Smooth muscle cell (in vitro differentiated cells): ENCODE measurements at regions not wholly inside any gene's neighbourhood (a gene's known extent, or its start where the extent isn't known, plus 50 kb on each side); places are given as distances from the start of the nearest gene placed in this dataset.

Source experiments
- DNase-seq: peaks from one replicate; lab custom pipeline; 2025; ENCODE audit not compliant: unreplicated experiment; lab: John Stamatoyannopoulos, UW
- H2AFZ ChIP-seq: fragments of 200-600 bp; sonication (generic); 2 replicates; pipeline ENCODE4 v1.6.0; 2016; ENCODE audit warnings: antibody characterized with exemption, low read depth, mild to moderate bottlenecking
- H3F3A ChIP-seq: fragments of 200-600 bp; sonication (generic); 2 replicates; pipeline ENCODE4 v1.6.0; 2017; ENCODE audit warnings: antibody characterized with exemption, low read depth
- H3K27ac ChIP-seq: fragments of 200-600 bp; sonication (generic); 2 replicates; pipeline ENCODE4 v1.5.1; 2016; ENCODE audit warnings: low read depth, mild to moderate bottlenecking
- H3K27me3 ChIP-seq: fragments of 200-600 bp; sonication (generic); 2 replicates; pipeline ENCODE4 v1.6.1; 2016; ENCODE audit warnings: low read depth, mild to moderate bottlenecking
- H3K36me3 ChIP-seq: fragments of 200-600 bp; sonication (generic); 2 replicates; pipeline ENCODE4 v1.5.1; 2016; ENCODE audit warnings: low read depth
- H3K4me1 ChIP-seq: fragments of 200-600 bp; sonication (generic); 2 replicates; pipeline ENCODE4 v1.5.1; 2016; ENCODE audit warnings: low read depth
- H3K4me2 ChIP-seq: fragments of 200-600 bp; sonication (generic); 2 replicates; pipeline ENCODE4 v1.6.0; 2016; ENCODE audit warnings: mild to moderate bottlenecking
- H3K4me3 ChIP-seq: fragments of 200-600 bp; sonication (generic); 2 replicates; pipeline ENCODE4 v1.5.1; 2016; ENCODE audit warnings: mild to moderate bottlenecking
- H3K79me2 ChIP-seq: fragments of 200-600 bp; sonication (generic); 2 replicates; pipeline ENCODE4 v1.6.0; 2016; ENCODE audit warnings: low read depth, mild to moderate bottlenecking
- H3K9ac ChIP-seq: fragments of 200-600 bp; sonication (generic); 2 replicates; pipeline ENCODE4 v1.6.0; 2016; ENCODE audit warnings: low read depth
- H3K9me3 ChIP-seq: fragments of 200-600 bp; sonication (generic); replicated peaks from 2 replicates; pipeline ENCODE4 v1.5.1; 2016; ENCODE audit warnings: low read depth
- H4K20me1 ChIP-seq: fragments of 200-600 bp; sonication (generic); 2 replicates; pipeline ENCODE4 v1.6.0; 2016; ENCODE audit warnings: low read depth
- CTCF ChIP-seq: fragments of 200-600 bp; sonication (generic); IDR thresholded peaks from 2 replicates; pipeline ENCODE4 v1.5.1; 2017; ENCODE audit warnings: borderline replicate concordance, mild to moderate bottlenecking, antibody characterized with exemption; ENCODE audit not compliant: insufficient read depth, poor library complexity, severe bottlenecking
- WGBS: methylation state at CpG from one replicate; pipeline ENCODE4 v1.1.7; 2016; ENCODE audit warnings: low lambda C conversion rate; 5-methylcytosine and 5-hydroxymethylcytosine counted together

GRCh38 chr2:47232738-47233415, 56.6 kb upstream of the CALM2 start:
- Histone ChIP-seq H3K4me2 (no peak overlapping the region), H3K27ac (no peak overlapping the region), H3K36me3 (no peaks in the 10 kb centered on the region), H3K4me1 (peaks cover 12% of the 10 kb centered on the region), H3K27me3 (no peaks in the 10 kb centered on the region), H3K9ac (no peak overlapping the region), H3K79me2 (no peaks in the 10 kb centered on the region), H4K20me1 (no peaks in the 10 kb centered on the region), H3K9me3 (no peaks in the 10 kb centered on the region), H3K4me3 (no peak overlapping the region), H3F3A (no peaks in the 10 kb centered on the region), H2AFZ (no peak overlapping the region)
- no peak for TF ChIP-seq CTCF
- no peak for DNase-seq
- WGBS, result 85% methylated on average over 8 of the region's 8 CpGs

- Histone ChIP-seq H3K4me2 (no peak overlapping the region), H3K36me3 (no peaks in the 10 kb centered on the region), H3K4me1 (peaks cover 21% of the 10 kb centered on the region), H4K20me1 (no peaks in the 10 kb centered on the region), H3K79me2 (no peaks in the 10 kb centered on the region), H3K27ac (no peak overlapping the region), H2AFZ (no peak overlapping the region), H3K27me3 (no peaks in the 10 kb centered on the region), H3K4me3 (no peak overlapping the region), H3K9me3 (no peaks in the 10 kb centered on the region), H3K9ac (no peak overlapping the region), H3F3A (peaks cover 4% of the 10 kb centered on the region)
- DNase-seq, result no peak
- WGBS, result 96% methylated on average over 4 of the region's 4 CpGs
- no peak for TF ChIP-seq CTCF
Measured at GRCh38 chr2:47230418-47230817, 54.1 kb upstream of the CALM2 start.

- Histone ChIP-seq H3K9ac (no peak overlapping the region), H2AFZ (peak overlapping the region; percentile 8), H3K27me3 (no peaks in the 10 kb centered on the region), H3K36me3 (no peaks in the 10 kb centered on the region), H3F3A (peaks cover 11% of the 10 kb centered on the region), H3K9me3 (no peaks in the 10 kb centered on the region), H3K4me2 (no peak overlapping the region), H3K4me3 (no peak overlapping the region), H3K79me2 (no peaks in the 10 kb centered on the region), H3K4me1 (peaks cover 28% of the 10 kb centered on the region), H3K27ac (no peak overlapping the region), H4K20me1 (no peaks in the 10 kb centered on the region)
- DNase-seq, result no peak
- no peak for TF ChIP-seq CTCF
- WGBS, result 46% methylated on average over 9 of the region's 9 CpGs
Measured at GRCh38 chr2:47227532-47228279, 51.4 kb upstream of the CALM2 start.

- Histone ChIP-seq H3K4me2 (peak overlapping the region; percentile 15), H3K27ac (no peak overlapping the region), H2AFZ (no peak overlapping the region), H3K4me3 (no peak overlapping the region), H3K9ac (no peak overlapping the region), H3K36me3 (no peaks in the 10 kb centered on the region), H3K79me2 (no peaks in the 10 kb centered on the region), H3K4me1 (peaks cover 28% of the 10 kb centered on the region), H3F3A (peaks cover 11% of the 10 kb centered on the region), H3K9me3 (no peaks in the 10 kb centered on the region), H4K20me1 (no peaks in the 10 kb centered on the region), H3K27me3 (no peaks in the 10 kb centered on the region)
- no peak for DNase-seq
- 74% methylated on average over 6 of the region's 6 CpGs for WGBS
- no peak for TF ChIP-seq CTCF
Measured at GRCh38 chr2:47226923-47227220, 50.6 kb upstream of the CALM2 start.
